GM18508 (cell line): ENCODE measurements at regions not wholly inside any gene's neighbourhood (a gene's known extent, or its start where the extent isn't known, plus 50 kb on each side); places are given as distances from the start of the nearest gene placed in this dataset.
"Not testable (repeated sequence)": the region's sequence is repeated elsewhere in the genome, so short reads cannot be mapped to it uniquely, and the experiment has no call there.

Experiments used
- ATAC-seq: cut with Tn5 transposase; IDR thresholded peaks from one replicate; pipeline ENCODE4 v1.9.1; 2021; ENCODE audit warnings: moderate number of reproducible peaks; ENCODE audit not compliant: insufficient read depth, unreplicated experiment

GRCh38 chr3:28019740-28020139, 221.7 kb upstream of the CMC1 start:
- no peak for ATAC-seq

- no peak for ATAC-seq
Measured at GRCh38 chr3:28022916-28023315, 218.5 kb upstream of the CMC1 start.

GRCh38 chr3:28028554-28028953, 212.9 kb upstream of the CMC1 start:
- no peak for ATAC-seq

GRCh38 chr3:28033059-28033784, 208.2 kb upstream of the CMC1 start:
- no peak for ATAC-seq

- peak; percentile 67 for ATAC-seq
Measured at GRCh38 chr3:28036599-28037575, 204.5 kb upstream of the CMC1 start.

GRCh38 chr3:28039234-28039633, 202.2 kb upstream of the CMC1 start:
- ATAC-seq = peak; percentile 36

GRCh38 chr3:28039829-28040228, 201.6 kb upstream of the CMC1 start:
- no peak for ATAC-seq

- no peak for ATAC-seq
Measured at GRCh38 chr3:28042095-28042635, 199.3 kb upstream of the CMC1 start.

- no peak for ATAC-seq
Measured at GRCh38 chr3:28042707-28043106, 198.7 kb upstream of the CMC1 start.

- ATAC-seq = no peak
Measured at GRCh38 chr3:28050120-28050519, 191.3 kb upstream of the CMC1 start.

GRCh38 chr3:28050885-28051284, 190.5 kb upstream of the CMC1 start:
- ATAC-seq = no peak

GRCh38 chr3:28053759-28054158, 187.7 kb upstream of the CMC1 start:
- no peak for ATAC-seq

GRCh38 chr3:28056806-28057205, 184.6 kb upstream of the CMC1 start:
- ATAC-seq = no peak

- ATAC-seq = no peak
Measured at GRCh38 chr3:28057539-28057938, 183.9 kb upstream of the CMC1 start.

GRCh38 chr3:28059199-28059598, 182.2 kb upstream of the CMC1 start:
- ATAC-seq = not testable (repeated sequence)

GRCh38 chr3:28066020-28066419, 175.4 kb upstream of the CMC1 start:
- ATAC-seq = no peak

GRCh38 chr3:28067014-28067413, 174.4 kb upstream of the CMC1 start:
- no peak for ATAC-seq

GRCh38 chr3:28068342-28068741, 173.1 kb upstream of the CMC1 start:
- ATAC-seq = no peak

GRCh38 chr3:28069438-28069837, 172.0 kb upstream of the CMC1 start:
- no peak for ATAC-seq

GRCh38 chr3:28076246-28076645, 165.2 kb upstream of the CMC1 start:
- no peak for ATAC-seq

GRCh38 chr3:28077572-28077971, 163.8 kb upstream of the CMC1 start:
- no peak for ATAC-seq
